ENCODE measurements at regions not wholly inside any gene's neighbourhood (a gene's known extent, or its start where the extent isn't known, plus 50 kb on each side); places are given as distances from the start of the nearest gene placed in this dataset.

DNA sequence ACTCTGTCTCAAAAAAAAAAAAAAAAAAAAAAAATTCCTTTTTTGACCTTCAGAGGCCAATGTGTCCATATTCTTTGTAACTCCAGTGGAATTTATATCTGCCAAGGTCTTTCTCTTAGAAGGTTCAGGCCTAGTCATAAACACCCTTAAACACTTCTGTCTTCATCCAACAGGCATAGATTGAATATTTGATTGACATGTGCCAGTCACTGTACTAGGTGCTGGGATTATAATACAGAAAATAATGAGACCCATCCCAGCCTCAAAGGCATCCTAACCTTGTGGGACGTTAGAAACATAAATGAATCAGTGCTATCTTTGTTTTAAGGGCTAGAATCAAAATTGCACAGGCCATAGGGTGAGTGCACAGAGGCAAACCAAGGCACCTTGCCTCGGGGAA, 62.9 kb upstream of the SERBP1 start:
- DNase-seq (ENCODE audit: low read depth, low spot score), result no peak
- H3K79me2 ChIP-seq (ENCODE audit: insufficient read depth, low read length), result no peaks in the 10 kb centered on the region
- ChIA-PET POLR2A (interaction anchor here (0.6 kb wide), 1 partner anchor 325 kb away, joined by 3 read pairs; no protein-coding TSS in a partner anchor), CTCF (no interaction called here), RAD21 (ENCODE audit: low non-redundant PET in 1 of 2, low total read pairs in 2 of 2, uncharacterized antibody in 2 of 2, unreplicated experiment in 2 of 2) (no interaction called here)
- H3K27ac ChIP-seq (ENCODE audit: low read depth, low read length), result no peak overlapping the region
- no peak overlapping the region for H3K4me2 ChIP-seq (ENCODE audit: low read length)
- BruUV-seq (replicated peaks), result no TSS peak
- ATAC-seq, result no peak
- no peaks in the 10 kb centered on the region for H3K9me2 ChIP-seq (ENCODE audit: insufficient read depth)
- TF ChIP-seq, protein P1, sequence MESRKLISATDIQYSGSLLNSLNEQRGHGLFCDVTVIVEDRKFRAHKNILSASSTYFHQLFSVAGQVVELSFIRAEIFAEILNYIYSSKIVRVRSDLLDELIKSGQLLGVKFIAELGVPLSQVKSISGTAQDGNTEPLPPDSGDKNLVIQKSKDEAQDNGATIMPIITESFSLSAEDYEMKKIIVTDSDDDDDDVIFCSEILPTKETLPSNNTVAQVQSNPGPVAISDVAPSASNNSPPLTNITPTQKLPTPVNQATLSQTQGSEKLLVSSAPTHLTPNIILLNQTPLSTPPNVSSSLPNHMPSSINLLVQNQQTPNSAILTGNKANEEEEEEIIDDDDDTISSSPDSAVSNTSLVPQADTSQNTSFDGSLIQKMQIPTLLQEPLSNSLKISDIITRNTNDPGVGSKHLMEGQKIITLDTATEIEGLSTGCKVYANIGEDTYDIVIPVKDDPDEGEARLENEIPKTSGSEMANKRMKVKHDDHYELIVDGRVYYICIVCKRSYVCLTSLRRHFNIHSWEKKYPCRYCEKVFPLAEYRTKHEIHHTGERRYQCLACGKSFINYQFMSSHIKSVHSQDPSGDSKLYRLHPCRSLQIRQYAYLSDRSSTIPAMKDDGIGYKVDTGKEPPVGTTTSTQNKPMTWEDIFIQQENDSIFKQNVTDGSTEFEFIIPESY (IDR thresholded peaks at IDR 0.05; ENCODE audit: extremely low read depth, insufficient replicate concordance, low read length), result no peak
- TF ChIP-seq ZNF274 (IDR thresholded peaks at IDR 0.05; ENCODE audit: low read depth, low read length), result no peak
- TF ChIP-seq, protein P2, sequence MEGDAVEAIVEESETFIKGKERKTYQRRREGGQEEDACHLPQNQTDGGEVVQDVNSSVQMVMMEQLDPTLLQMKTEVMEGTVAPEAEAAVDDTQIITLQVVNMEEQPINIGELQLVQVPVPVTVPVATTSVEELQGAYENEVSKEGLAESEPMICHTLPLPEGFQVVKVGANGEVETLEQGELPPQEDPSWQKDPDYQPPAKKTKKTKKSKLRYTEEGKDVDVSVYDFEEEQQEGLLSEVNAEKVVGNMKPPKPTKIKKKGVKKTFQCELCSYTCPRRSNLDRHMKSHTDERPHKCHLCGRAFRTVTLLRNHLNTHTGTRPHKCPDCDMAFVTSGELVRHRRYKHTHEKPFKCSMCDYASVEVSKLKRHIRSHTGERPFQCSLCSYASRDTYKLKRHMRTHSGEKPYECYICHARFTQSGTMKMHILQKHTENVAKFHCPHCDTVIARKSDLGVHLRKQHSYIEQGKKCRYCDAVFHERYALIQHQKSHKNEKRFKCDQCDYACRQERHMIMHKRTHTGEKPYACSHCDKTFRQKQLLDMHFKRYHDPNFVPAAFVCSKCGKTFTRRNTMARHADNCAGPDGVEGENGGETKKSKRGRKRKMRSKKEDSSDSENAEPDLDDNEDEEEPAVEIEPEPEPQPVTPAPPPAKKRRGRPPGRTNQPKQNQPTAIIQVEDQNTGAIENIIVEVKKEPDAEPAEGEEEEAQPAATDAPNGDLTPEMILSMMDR (IDR thresholded peaks at IDR 0.05 in 2 of 3, conservative IDR thresholded peaks at IDR 0.05 in 1 of 3; ENCODE audit: borderline replicate concordance in 1 of 3, insufficient read depth in 1 of 3, low read depth in 2 of 3, low read length in 2 of 3), result no peak
- TF ChIP-seq JUND (IDR thresholded peaks at IDR 0.05), result no peak
- TF ChIP-seq SIN3A (IDR thresholded peaks at IDR 0.05; ENCODE audit: low read depth), result no peak
- no peak for TF ChIP-seq POLR2AphosphoS5 (IDR thresholded peaks at IDR 0.05; ENCODE audit: low read depth, low read length)
- no peak for TF ChIP-seq ZFX (IDR thresholded peaks at IDR 0.05)
- no peak for TF ChIP-seq RAD21 (IDR thresholded peaks at IDR 0.05; ENCODE audit: low read depth)
- TF ChIP-seq CBX3 (IDR thresholded peaks at IDR 0.05; ENCODE audit: low read depth), result no peak
- no peaks in the 10 kb centered on the region for H3K9me3 ChIP-seq (ENCODE audit: control insufficient read depth in 1 of 2, insufficient read depth in 1 of 2, low read depth in 1 of 2, low read length in 2 of 2)
- no peak overlapping the region for H3K4me3 ChIP-seq (replicated peaks in 1 of 2; ENCODE audit: low read depth in 1 of 2, low read length in 2 of 2)
- no peaks in the 10 kb centered on the region for H3K4me1 ChIP-seq (ENCODE audit: control insufficient read depth in 1 of 2, insufficient read depth in 2 of 2, low read length in 2 of 2)
- intact Hi-C loops (cut with micrococcal nuclease), result no loop called here
- no peaks in the 10 kb centered on the region for H3K36me3 ChIP-seq (ENCODE audit: control insufficient read depth in 1 of 2, insufficient read depth in 2 of 2, low read length in 2 of 2)
- no peaks in the 10 kb centered on the region for H4K20me1 ChIP-seq (ENCODE audit: insufficient read depth)
- H2AFZ ChIP-seq (ENCODE audit: low read depth, low read length, poor library complexity, severe bottlenecking), result no peak overlapping the region
- no peaks in the 10 kb centered on the region for H3K27me3 ChIP-seq (ENCODE audit: insufficient read depth, low read length)
- no peak overlapping the region for H3K9ac ChIP-seq (ENCODE audit: low read length)
